Endodermal cell (in vitro differentiated cells): ENCODE measurements at regions not wholly inside any gene's neighbourhood (a gene's known extent, or its start where the extent isn't known, plus 50 kb on each side); places are given as distances from the start of the nearest gene placed in this dataset.

Source experiments
- DNase-seq: peaks from one replicate; pipeline ENCODE4 v3.0.0-alpha.2; 2017
- H3K27ac ChIP-seq: 2 replicates; pipeline ENCODE4 v1.5.1; 2013; ENCODE audit warnings: mild to moderate bottlenecking, low read depth, low read length, moderate library complexity
- H3K27me3 ChIP-seq: 2 replicates; pipeline ENCODE4 v1.6.1; 2013; ENCODE audit warnings: mild to moderate bottlenecking, low read length, moderate library complexity; ENCODE audit not compliant: insufficient read depth, control insufficient read depth, poor library complexity, severe bottlenecking
- H3K36me3 ChIP-seq: 2 replicates; pipeline ENCODE4 v1.7.0; 2013; ENCODE audit warnings: mild to moderate bottlenecking, low read length, moderate library complexity; ENCODE audit not compliant: control insufficient read depth, insufficient read depth
- H3K4me1 ChIP-seq: one replicate; pipeline ENCODE4 v1.7.0; 2013; ENCODE audit warnings: low read length; ENCODE audit not compliant: control insufficient read depth, insufficient read depth
- H3K4me3 ChIP-seq: 2 replicates; pipeline ENCODE4 v1.5.1; 2013; ENCODE audit warnings: mild to moderate bottlenecking, low read length, moderate library complexity
- H3K9ac ChIP-seq: 2 replicates; pipeline ENCODE4 v1.6.1; 2013; ENCODE audit warnings: mild to moderate bottlenecking, low read length, moderate library complexity; ENCODE audit not compliant: poor library complexity, severe bottlenecking; ENCODE audit errors: extremely low read depth
- H3K9me3 ChIP-seq: 2 replicates; pipeline ENCODE4 v1.6.1; 2013; ENCODE audit warnings: mild to moderate bottlenecking, low read length, moderate library complexity; ENCODE audit not compliant: control insufficient read depth
- H3K27ac Mint-ChIP-seq: 2 replicates; pipeline ENCODE4 v1.8.0; 2020; ENCODE audit warnings: mixed read lengths
- H3K27me3 Mint-ChIP-seq: 2 replicates; pipeline ENCODE4 v1.8.0; 2021; ENCODE audit warnings: mild to moderate bottlenecking, mixed read lengths; ENCODE audit not compliant: insufficient read depth
- H3K36me3 Mint-ChIP-seq: 2 replicates; pipeline ENCODE4 v1.8.0; 2020; ENCODE audit warnings: low read depth, mixed read lengths
- H3K4me1 Mint-ChIP-seq: 2 replicates; pipeline ENCODE4 v1.8.0; 2020; ENCODE audit warnings: mixed read lengths
- H3K4me3 Mint-ChIP-seq: 2 replicates; pipeline ENCODE4 v1.8.0; 2020; ENCODE audit warnings: mild to moderate bottlenecking, moderate library complexity, mixed read lengths
- H3K9me3 Mint-ChIP-seq: 2 replicates; pipeline ENCODE4 v1.8.0; 2020; ENCODE audit warnings: mild to moderate bottlenecking, mixed read lengths
- CTCF ChIP-seq: fragments of 200-600 bp; sonication (generic); conservative IDR thresholded peaks from 2 replicates; pipeline ENCODE4 v1.5.0; 2021; ENCODE audit warnings: antibody characterized with exemption, mild to moderate bottlenecking
- WGBS, 2 experiments: methylation state at CpG; one replicate each; pipeline versions ENCODE4 v1.1.5 to v1.1.7; 2013; ENCODE audit warnings: missing lambda C conversion rate in 2 of 2, mixed read lengths in 1 of 2; ENCODE audit not compliant: insufficient coverage in 1 of 2, insufficient read length in 1 of 2; 5-methylcytosine and 5-hydroxymethylcytosine counted together

GRCh38 chr3:23036728-23037127 lies 166.4 kb upstream of the UBE2E2 start:
- Mint-ChIP-seq H3K4me3 (no peak overlapping the region), H3K36me3 (no peaks in the 10 kb centered on the region), H3K27me3 (no peaks in the 10 kb centered on the region), H3K27ac (no peak overlapping the region), H3K4me1 (peaks cover 10% of the 10 kb centered on the region), H3K9me3 (peaks cover 8% of the 10 kb centered on the region)
- H3K27ac ChIP-seq: no peak overlapping the region
- no peak for TF ChIP-seq CTCF
- WGBS, 2 experiments: 88 to 90% methylated on average over 2 to 4 of the region's 4 CpGs
- H3K36me3 ChIP-seq: no peaks in the 10 kb centered on the region
- no peaks in the 10 kb centered on the region for H3K4me1 ChIP-seq
- H3K27me3 ChIP-seq: no peaks in the 10 kb centered on the region
- no peak overlapping the region for H3K4me3 ChIP-seq
- no peak for DNase-seq
- H3K9ac ChIP-seq: no peak overlapping the region
- H3K9me3 ChIP-seq: no peaks in the 10 kb centered on the region

- DNase-seq: no peak
- no peaks in the 10 kb centered on the region for H3K36me3 ChIP-seq
- H3K4me1 ChIP-seq: no peaks in the 10 kb centered on the region
- no peaks in the 10 kb centered on the region for H3K27me3 Mint-ChIP-seq
- H3K27ac Mint-ChIP-seq: no peak overlapping the region
- 88 to 100% methylated on average over 2 of the region's 2 CpGs for WGBS, 2 experiments
- TF ChIP-seq CTCF: no peak
- H3K9me3 ChIP-seq: no peaks in the 10 kb centered on the region
- H3K9me3 Mint-ChIP-seq: peaks cover 2% of the 10 kb centered on the region
- no peak overlapping the region for H3K27ac ChIP-seq
- H3K36me3 Mint-ChIP-seq: no peaks in the 10 kb centered on the region
- H3K4me1 Mint-ChIP-seq: peaks cover 10% of the 10 kb centered on the region
- H3K9ac ChIP-seq: no peak overlapping the region
- no peaks in the 10 kb centered on the region for H3K27me3 ChIP-seq
- no peak overlapping the region for H3K4me3 ChIP-seq
- no peak overlapping the region for H3K4me3 Mint-ChIP-seq
Observed at GRCh38 chr3:23038471-23038870, 164.7 kb upstream of the UBE2E2 start.

GRCh38 chr3:23041918-23042696 lies 161.0 kb upstream of the UBE2E2 start:
- H3K4me3 ChIP-seq: no peak overlapping the region
- WGBS, 2 experiments: 95 to 100% methylated on average over 2 to 4 of the region's 4 CpGs
- no peak overlapping the region for H3K27ac ChIP-seq
- peaks cover 17% of the 10 kb centered on the region for H3K9me3 Mint-ChIP-seq
- H3K27me3 Mint-ChIP-seq: no peaks in the 10 kb centered on the region
- no peak for TF ChIP-seq CTCF
- no peaks in the 10 kb centered on the region for H3K27me3 ChIP-seq
- peaks cover 3% of the 10 kb centered on the region for H3K36me3 Mint-ChIP-seq
- H3K36me3 ChIP-seq: no peaks in the 10 kb centered on the region
- H3K27ac Mint-ChIP-seq: no peak overlapping the region
- no peaks in the 10 kb centered on the region for H3K4me1 ChIP-seq
- H3K4me3 Mint-ChIP-seq: no peak overlapping the region
- DNase-seq: no peak
- H3K9ac ChIP-seq: no peak overlapping the region
- peaks cover 11% of the 10 kb centered on the region for H3K9me3 ChIP-seq
- H3K4me1 Mint-ChIP-seq: peaks cover 5% of the 10 kb centered on the region
